SK-N-MC (cell line): ENCODE measurements at regions not wholly inside any gene's neighbourhood (a gene's known extent, or its start where the extent isn't known, plus 50 kb on each side); places are given as distances from the start of the nearest gene placed in this dataset.

Source experiments
- EZH2 ChIP-seq: fragments of 200-600 bp; sonication (generic); IDR thresholded peaks from one replicate; pipeline ENCODE4 v1.6.1; 2017; ENCODE audit warnings: antibody characterized with exemption
- POLR2AphosphoS5 ChIP-seq: IDR thresholded peaks from 2 replicates; pipeline ENCODE4 v1.6.1; 2012; ENCODE audit warnings: mild to moderate bottlenecking, low read depth, low read length, borderline replicate concordance

DNA sequence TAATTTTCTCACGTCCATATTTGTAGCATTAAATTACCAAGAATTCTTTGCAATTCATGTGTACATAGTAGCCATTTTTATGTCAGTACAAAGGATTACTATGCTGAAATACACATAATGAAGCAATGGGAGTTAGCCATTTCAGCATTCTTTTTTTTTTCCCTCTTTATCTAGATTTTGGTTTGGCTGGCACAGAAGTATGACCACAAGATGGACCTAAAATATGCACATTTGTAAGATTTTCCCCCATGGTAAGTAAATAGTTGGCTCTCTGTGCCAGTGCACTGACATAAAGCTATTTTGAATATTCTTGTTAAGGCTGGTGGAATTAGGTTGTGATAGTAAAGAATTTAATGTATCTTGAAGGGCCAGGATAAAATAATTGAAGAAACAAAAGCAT is 486.1 kb upstream of the BTBD3 start:
- TF ChIP-seq EZH2: no peak
- no peak for TF ChIP-seq POLR2AphosphoS5
